H1 (cell line): ENCODE measurements at regions not wholly inside any gene's neighbourhood (a gene's known extent, or its start where the extent isn't known, plus 50 kb on each side); places are given as distances from the start of the nearest gene placed in this dataset.

Experiments
- CTCF ChIA-PET: fragments of 300-600 bp; sonication (Branson Sonifier 250); formaldehyde crosslinking; loops from one replicate; lab custom pipeline; 2021; ENCODE audit not compliant: partially characterized antibody; lab: Charles Lee
- POLR2A ChIA-PET: fragments of 300-600 bp; sonication (Branson Sonifier 250); formaldehyde crosslinking; loops from one replicate; lab custom pipeline; 2021; ENCODE audit warnings: inconsistent platforms; ENCODE audit not compliant: partially characterized antibody; lab: Charles Lee
- DNase-seq, 2 experiments: peaks; one replicate each; pipeline versions ENCODE4 v3.0.0 to v3.0.0-alpha.2; 2010 to 2022; ENCODE audit warnings: low spot score in 2 of 2, low read depth in 1 of 2, mixed read lengths in 1 of 2
- FAIRE-seq: peaks from 2 replicates; lab custom pipeline; 2011; peaks lifted over from hg19 to GRCh38; lab: Jason Lieb, UNC
- H2AFZ ChIP-seq: 2 replicates; pipeline ENCODE4 v1.8.1; 2012; ENCODE audit warnings: low read length, inconsistent platforms
- H2AK5ac ChIP-seq: 2 replicates; pipeline ENCODE4 v1.6.1; 2013; ENCODE audit warnings: low read depth, low read length
- H2BK120ac ChIP-seq: replicated peaks from 2 replicates; pipeline ENCODE3; 2013; ENCODE audit warnings: low read depth, low read length, inconsistent platforms
- H2BK12ac ChIP-seq: 2 replicates; pipeline ENCODE4 v1.6.1; 2013; ENCODE audit warnings: low read depth, low read length
- H2BK15ac ChIP-seq: 2 replicates; pipeline ENCODE4 v1.6.1; 2013; ENCODE audit warnings: low read length
- H2BK20ac ChIP-seq: 2 replicates; pipeline ENCODE4 v1.6.1; 2013; ENCODE audit warnings: low read length
- H2BK5ac ChIP-seq: 2 replicates; pipeline ENCODE4 v1.6.1; 2013; ENCODE audit warnings: low read depth, low read length
- H3K14ac ChIP-seq: 2 replicates; pipeline ENCODE4 v1.6.1; 2013; ENCODE audit warnings: inconsistent platforms; ENCODE audit not compliant: insufficient read length
- H3K18ac ChIP-seq: 2 replicates; pipeline ENCODE4 v1.6.1; 2013; ENCODE audit warnings: low read length; ENCODE audit errors: extremely low read depth
- H3K23ac ChIP-seq: 2 replicates; pipeline ENCODE4 v1.6.1; 2013; ENCODE audit warnings: inconsistent platforms; ENCODE audit not compliant: insufficient read length
- H3K23me2 ChIP-seq: 2 replicates; pipeline ENCODE4 v1.6.1; 2013; ENCODE audit warnings: low read depth, low read length
- H3K27ac ChIP-seq: 2 replicates; pipeline ENCODE4 v1.6.1; 2011; ENCODE audit warnings: low read depth, low read length, inconsistent platforms
- H3K27me3 ChIP-seq, 4 experiments: replicated peaks in 1 of 4; 1 replicate in 1 of 4; 2 replicates in 3 of 4; pipeline versions ENCODE4 v1.6.1 to v1.8.1; 2011 to 2013; ENCODE audit warnings: low read length in 3 of 4, mild to moderate bottlenecking in 3 of 4, inconsistent platforms in 2 of 4, mixed read lengths in 2 of 4, moderate library complexity in 1 of 4; ENCODE audit not compliant: control insufficient read depth in 3 of 4, insufficient read depth in 3 of 4; ENCODE audit errors: extremely low read depth in 1 of 4
- H3K36me3 ChIP-seq, 4 experiments: 2 replicates each; pipeline versions ENCODE4 v1.6.1 to v1.8.1; 2011 to 2013; ENCODE audit warnings: mild to moderate bottlenecking in 4 of 4, low read length in 3 of 4, moderate library complexity in 2 of 4, control low read depth in 1 of 4, inconsistent platforms in 1 of 4; ENCODE audit not compliant: insufficient read depth in 4 of 4, control insufficient read depth in 2 of 4
- H3K4ac ChIP-seq: replicated peaks from 2 replicates; pipeline ENCODE3; 2013; ENCODE audit warnings: low read length, low read depth, mixed read lengths, inconsistent platforms; ENCODE audit not compliant: insufficient read length
- H3K4me1 ChIP-seq, 4 experiments: replicated peaks in 1 of 4; 1 replicate in 1 of 4; 2 replicates in 3 of 4; pipeline versions ENCODE4 v1.6.1 to v1.8.1; 2011 to 2013; ENCODE audit warnings: low read length in 3 of 4, inconsistent platforms in 2 of 4, mixed read lengths in 1 of 4; ENCODE audit not compliant: insufficient read depth in 4 of 4, control insufficient read depth in 3 of 4
- H3K4me2 ChIP-seq, 2 experiments: 2 replicates each; pipeline versions ENCODE4 v1.6.1 to v1.8.1; 2011 to 2013; ENCODE audit warnings: low read depth in 2 of 2, low read length in 2 of 2, control low read depth in 1 of 2, inconsistent platforms in 1 of 2, mild to moderate bottlenecking in 1 of 2; ENCODE audit not compliant: insufficient read depth in 1 of 2
- H3K4me3 ChIP-seq, 4 experiments: fragments of 200-600, 300-600 bp in 1 of 4; sonication (generic), shearing (Covaris generic), sonication (Bioruptor Twin) in 1 of 4; 2 replicates each; pipeline versions ENCODE4 v1.5.1 to v1.8.1; 2011 to 2016; ENCODE audit warnings: low read length in 4 of 4, low read depth in 3 of 4, control low read depth in 2 of 4, inconsistent platforms in 2 of 4, mild to moderate bottlenecking in 2 of 4, mixed read lengths in 1 of 4, moderate library complexity in 1 of 4; ENCODE audit not compliant: insufficient read depth in 2 of 4; ENCODE audit errors: extremely low read depth in 1 of 4
- H3K56ac ChIP-seq: replicated peaks from 2 replicates; pipeline ENCODE3; 2013; ENCODE audit warnings: low read depth, mild to moderate bottlenecking, mixed read lengths, low read length, inconsistent platforms; ENCODE audit not compliant: insufficient read length
- H3K79me1 ChIP-seq: 2 replicates; pipeline ENCODE4 v1.6.1; 2013; ENCODE audit warnings: low read depth, low read length, control low read depth
- H3K79me2 ChIP-seq, 2 experiments: 2 replicates each; pipeline versions ENCODE4 v1.6.1 to v1.8.1; 2012 to 2013; ENCODE audit warnings: low read length in 2 of 2, mild to moderate bottlenecking in 2 of 2, inconsistent platforms in 1 of 2; ENCODE audit not compliant: insufficient read depth in 2 of 2, control insufficient read depth in 1 of 2
- H3K9ac ChIP-seq, 4 experiments: replicated peaks in 1 of 4; 1 replicate in 1 of 4; 2 replicates in 3 of 4; pipeline versions ENCODE4 v1.6.1 to v1.8.1; 2011 to 2013; ENCODE audit warnings: low read depth in 3 of 4, low read length in 3 of 4, control low read depth in 2 of 4, mild to moderate bottlenecking in 2 of 4, moderate library complexity in 2 of 4, inconsistent platforms in 1 of 4; ENCODE audit errors: extremely low read depth in 1 of 4
- H3K9me3 ChIP-seq, 2 experiments: 2 replicates each; pipeline versions ENCODE4 v1.6.1 to v1.8.1; 2012 to 2013; ENCODE audit warnings: mild to moderate bottlenecking in 2 of 2, moderate library complexity in 2 of 2, control low read depth in 1 of 2, inconsistent platforms in 1 of 2, low read depth in 1 of 2, low read length in 1 of 2, mixed read lengths in 1 of 2; ENCODE audit not compliant: insufficient read depth in 2 of 2
- H4K20me1 ChIP-seq, 2 experiments: replicated peaks in 1 of 2; 2 replicates each; pipeline versions ENCODE3 to v1.8.1; 2011 to 2013; ENCODE audit warnings: inconsistent platforms in 2 of 2, low read length in 2 of 2, mild to moderate bottlenecking in 1 of 2; ENCODE audit not compliant: insufficient read depth in 2 of 2, control insufficient read depth in 1 of 2
- H4K5ac ChIP-seq: 2 replicates; pipeline ENCODE4 v1.6.1; 2013; ENCODE audit warnings: low read length, low read depth, mixed read lengths, inconsistent platforms; ENCODE audit not compliant: insufficient read length
- H4K8ac ChIP-seq: 2 replicates; pipeline ENCODE4 v1.8.0; 2013; ENCODE audit warnings: mild to moderate bottlenecking, moderate library complexity, low read length, inconsistent platforms; ENCODE audit not compliant: insufficient read depth; ENCODE audit errors: extremely low read depth
- H4K91ac ChIP-seq: replicated peaks from 2 replicates; pipeline ENCODE3; 2013; ENCODE audit warnings: low read length, mixed read lengths, inconsistent platforms; ENCODE audit not compliant: insufficient read length
- CTCF ChIP-seq, 3 experiments: IDR thresholded peaks; 1 replicate in 2 of 3; 2 replicates in 1 of 3; pipeline versions ENCODE4 v1.5.1 to v1.6.1; 2011; ENCODE audit warnings: low read length in 3 of 3, mild to moderate bottlenecking in 3 of 3, inconsistent platforms in 2 of 3, low read depth in 1 of 3, moderate library complexity in 1 of 3; ENCODE audit not compliant: insufficient read depth in 1 of 3; ENCODE audit errors: control extremely low read depth in 1 of 3
- E2F6 ChIP-seq: IDR thresholded peaks from 2 replicates; pipeline ENCODE4 v1.6.1; 2012; ENCODE audit warnings: inconsistent platforms
- FOSL1 ChIP-seq: IDR thresholded peaks from 2 replicates; pipeline ENCODE4 v1.6.1; 2011; ENCODE audit warnings: mild to moderate bottlenecking, low read depth, low read length, moderate library complexity; ENCODE audit not compliant: insufficient read depth
- MAX ChIP-seq: IDR thresholded peaks from 2 replicates; pipeline ENCODE4 v1.6.1; 2012; ENCODE audit warnings: inconsistent platforms
- NANOG ChIP-seq: IDR thresholded peaks from 2 replicates; pipeline ENCODE4 v1.6.1; 2011; ENCODE audit warnings: low read length, low read depth, mild to moderate bottlenecking, inconsistent platforms; ENCODE audit not compliant: insufficient read depth, poor library complexity, severe bottlenecking
- POU5F1 ChIP-seq: IDR thresholded peaks from 2 replicates; pipeline ENCODE4 v1.6.1; 2011; ENCODE audit warnings: low read depth, mild to moderate bottlenecking, low read length, moderate library complexity
- RAD21 ChIP-seq, 2 experiments: IDR thresholded peaks in 1 of 2; conservative IDR thresholded peaks in 1 of 2; 2 replicates each; pipeline ENCODE4 v1.6.1; 2011; ENCODE audit warnings: low read depth in 2 of 2, low read length in 2 of 2, improper control_type of control experiment in 1 of 2, inconsistent platforms in 1 of 2, mild to moderate bottlenecking in 1 of 2, moderate library complexity in 1 of 2
- SP1 ChIP-seq: IDR thresholded peaks from 2 replicates; pipeline ENCODE4 v1.6.1; 2011; ENCODE audit warnings: low read depth, low read length
- SP4 ChIP-seq: IDR thresholded peaks from 2 replicates; pipeline ENCODE4 v1.6.1; 2012; ENCODE audit warnings: low read length, inconsistent platforms
- TAF7 ChIP-seq: optimal IDR thresholded peaks from 2 replicates; pipeline ENCODE3; 2011; ENCODE audit warnings: low read depth, mild to moderate bottlenecking, inconsistent platforms, low read length, moderate library complexity, borderline replicate concordance
- YY1 ChIP-seq: IDR thresholded peaks from 2 replicates; pipeline ENCODE4 v1.6.1; 2011; ENCODE audit warnings: low read depth, mild to moderate bottlenecking, low read length
- WGBS, 2 experiments: shearing (Covaris generic) in 1 of 2; methylation state at CpG; one replicate each; pipeline versions ENCODE4 v1.1.6 to v1.1.7; 2013 to 2015; ENCODE audit warnings: low lambda C conversion rate in 2 of 2, mixed read lengths in 2 of 2, inconsistent platforms in 1 of 2, low coverage in 1 of 2, missing lambda C conversion rate in 1 of 2; ENCODE audit not compliant: insufficient replicate concordance in 2 of 2, insufficient coverage in 1 of 2, insufficient read length in 1 of 2; ENCODE audit errors: extremely low coverage in 1 of 2, missing lambda C conversion rate in 1 of 2; 5-methylcytosine and 5-hydroxymethylcytosine counted together

DNA sequence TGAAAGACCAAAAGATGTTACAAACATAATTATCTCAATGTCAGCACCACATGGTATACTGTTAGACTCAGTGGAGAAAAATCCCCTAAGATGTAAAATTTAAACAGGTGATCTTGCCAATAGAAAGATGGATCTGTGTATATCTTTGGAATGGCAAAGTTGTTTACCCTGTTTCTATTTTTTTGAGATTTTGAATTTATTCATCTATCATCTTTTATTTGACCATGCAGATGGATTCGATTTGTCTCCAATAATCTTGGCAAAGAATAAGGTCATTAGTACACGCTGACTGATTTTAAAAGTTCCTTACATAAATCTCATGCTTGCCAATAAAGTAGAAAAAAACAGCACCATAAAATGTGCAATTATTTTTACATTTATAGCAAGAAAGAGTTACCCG is 459.3 kb downstream of the MBD2 start:
- no peak overlapping the region for H2AK5ac ChIP-seq
- POLR2A ChIA-PET: no interaction called here
- no peak overlapping the region for H2BK12ac ChIP-seq
- DNase-seq (no peak), FAIRE-seq (no peak)
- H3K18ac ChIP-seq: no peak overlapping the region
- H2BK15ac ChIP-seq: no peak overlapping the region
- CTCF ChIA-PET: interaction anchor here (0.6 to 0.7 kb wide), 3 partner anchors 38 to 280 kb away, joined by 3 read pairs; no protein-coding TSS in a partner anchor
- H2BK120ac ChIP-seq: no peak overlapping the region
- H3K36me3 ChIP-seq: no peaks in the 10 kb centered on the region
- no peak overlapping the region for H2AFZ ChIP-seq
- no peak overlapping the region for H3K23ac ChIP-seq
- H3K14ac ChIP-seq: no peak overlapping the region
- 94% methylated on average over 3 of the region's 3 CpGs; no CpG with 5 or more reads in 1 of the 2 experiments for WGBS, 2 experiments
- H3K79me1 ChIP-seq: no peaks in the 10 kb centered on the region
- no peaks in the 10 kb centered on the region for H3K79me2 ChIP-seq
- H3K4me1 ChIP-seq: no peaks in the 10 kb centered on the region
- no peak overlapping the region for H4K8ac ChIP-seq
- H4K20me1 ChIP-seq: no peaks in the 10 kb centered on the region
- H2BK5ac ChIP-seq: no peak overlapping the region
- H3K56ac ChIP-seq: no peak overlapping the region
- H2BK20ac ChIP-seq: no peak overlapping the region
- no peak overlapping the region for H3K9ac ChIP-seq
- H3K4me2 ChIP-seq: no peak overlapping the region
- H3K27me3 ChIP-seq: no peaks in the 10 kb centered on the region
- no peak overlapping the region for H3K4me3 ChIP-seq
- H4K91ac ChIP-seq: no peak overlapping the region
- no peak overlapping the region for H3K27ac ChIP-seq
- H4K5ac ChIP-seq: no peak overlapping the region
- H3K4ac ChIP-seq: no peak overlapping the region
- no peaks in the 10 kb centered on the region; a peak in 1 of 4 replicates for H3K9me3 ChIP-seq
- no peaks in the 10 kb centered on the region for H3K23me2 ChIP-seq
- TF ChIP-seq MAX (no peak), SP1 (no peak), CTCF (IDR thresholded peaks at IDR 0.05; ENCODE audit: control extremely low read depth in 1 of 3, insufficient read depth in 1 of 3, low read depth in 1 of 3, low read length in 3 of 3) (no peak), NANOG (no peak), E2F6 (no peak), SP4 (no peak), TAF7 (no peak), FOSL1 (no peak), RAD21 (IDR thresholded peaks at IDR 0.05 in 1 of 2, conservative IDR thresholded peaks at IDR 0.05 in 1 of 2; ENCODE audit: low read depth in 2 of 2, low read length in 2 of 2) (no peak), YY1 (no peak), POU5F1 (no peak)
